ENCODE measurements at regions not wholly inside any gene's neighbourhood (a gene's known extent, or its start where the extent isn't known, plus 50 kb on each side); places are given as distances from the start of the nearest gene placed in this dataset.

GRCh38 chr7:125695626-125696025 is 766.0 kb upstream of the POT1 start:
- TF ChIP-seq SUZ12 (IDR thresholded peaks at IDR 0.05) (no peak), SP1 (IDR thresholded peaks at IDR 0.05) (no peak), TARDBP (IDR thresholded peaks at IDR 0.05) (no peak), NFRKB (IDR thresholded peaks at IDR 0.05) (no peak), CTBP1 (IDR thresholded peaks at IDR 0.05; ENCODE audit: borderline replicate concordance) (no peak), PKNOX1 (IDR thresholded peaks at IDR 0.05) (no peak), BHLHE40 (IDR thresholded peaks at IDR 0.05; ENCODE audit: borderline replicate concordance) (no peak), FOXK2 (IDR thresholded peaks at IDR 0.05) (no peak), ZNF384 (IDR thresholded peaks at IDR 0.05) (no peak)

All from HEK293T (cell line).